NCI-H526 (cell line): ENCODE measurements at regions not wholly inside any gene's neighbourhood (a gene's known extent, or its start where the extent isn't known, plus 50 kb on each side); places are given as distances from the start of the nearest gene placed in this dataset.

ENCODE experiments used
- DNase-seq, 2 experiments: peaks; one replicate each; lab custom pipeline; 2025; lab: John Stamatoyannopoulos, UW

GRCh38 chr7:93015779-93016481, 101.8 kb downstream of the SAMD9 start:
- no peak for DNase-seq

GRCh38 chr7:93015101-93015778, 102.5 kb downstream of the SAMD9 start:
- no peak for DNase-seq

- no peak for DNase-seq
Measured at GRCh38 chr7:93014410-93014809, 103.4 kb downstream of the SAMD9 start.

- DNase-seq, result no peak
Measured at GRCh38 chr7:93013446-93014061, 104.2 kb downstream of the SAMD9 start.

GRCh38 chr7:93011351-93012294, 106.2 kb downstream of the SAMD9 start:
- no peak for DNase-seq

- DNase-seq, result no peak
Measured at GRCh38 chr7:93008833-93009232, 108.9 kb downstream of the SAMD9 start.

GRCh38 chr7:93006480-93007095, 111.2 kb downstream of the SAMD9 start:
- DNase-seq, result no peak

- no peak for DNase-seq
Measured at GRCh38 chr7:93004906-93005305, 112.9 kb downstream of the SAMD9 start.

- DNase-seq, result no peak
Measured at GRCh38 chr7:92997719-92998118, 120.1 kb downstream of the SAMD9 start.

GRCh38 chr7:92997152-92997551, 120.6 kb downstream of the SAMD9 start:
- DNase-seq, result no peak

GRCh38 chr7:92994901-92995300, 122.9 kb downstream of the SAMD9 start:
- DNase-seq, result no peak

- DNase-seq, result no peak
Measured at GRCh38 chr7:92992932-92993331, 124.8 kb downstream of the SAMD9 start.

GRCh38 chr7:92992483-92992882, 125.3 kb downstream of the SAMD9 start:
- DNase-seq, result no peak

- DNase-seq, result no peak
Measured at GRCh38 chr7:92991190-92991589, 126.6 kb downstream of the SAMD9 start.

GRCh38 chr7:92988941-92989545, 128.7 kb downstream of the SAMD9 start:
- DNase-seq, result no peak

- peak in 1 of 2 experiments; percentile 44 for DNase-seq
Measured at GRCh38 chr7:92988051-92988450, 129.7 kb downstream of the SAMD9 start.

- no peak for DNase-seq
Measured at GRCh38 chr7:92987538-92987937, 130.2 kb downstream of the SAMD9 start.

- DNase-seq, result no peak
Measured at GRCh38 chr7:92987095-92987494, 130.7 kb downstream of the SAMD9 start.

GRCh38 chr7:92982928-92983327, 134.9 kb downstream of the SAMD9 start:
- DNase-seq, result no peak

- no peak for DNase-seq
Measured at GRCh38 chr7:92976931-92977330, 140.6 kb upstream of the CDK6 start.

- no peak for DNase-seq
Measured at GRCh38 chr7:92973974-92974373, 137.6 kb upstream of the CDK6 start.
